ENCODE measurements at regions not wholly inside any gene's neighbourhood (a gene's known extent, or its start where the extent isn't known, plus 50 kb on each side); places are given as distances from the start of the nearest gene placed in this dataset.

GRCh38 chr5:144538845-144539244, 368.2 kb downstream of the KCTD16 start:
- Histone ChIP-seq H3K27ac (replicated peaks) (no peak overlapping the region), H3K4me3 (replicated peaks; ENCODE audit: insufficient read depth, low read length) (no peak overlapping the region), H3K27me3 (ENCODE audit: insufficient read depth, poor library complexity, severe bottlenecking) (peaks cover 2% of the 10 kb centered on the region)
- no peak for TF ChIP-seq POLR2AphosphoS5 (IDR thresholded peaks at IDR 0.05; ENCODE audit: low read depth)
- TF ChIP-seq GABPA (IDR thresholded peaks at IDR 0.05; ENCODE audit: low read depth) = no peak
- TF ChIP-seq CTCF (IDR thresholded peaks at IDR 0.05; ENCODE audit: insufficient read depth, low read length) = no peak
- TF ChIP-seq SPI1 (IDR thresholded peaks at IDR 0.05; ENCODE audit: borderline replicate concordance, low read depth) = no peak
- no peak for TF ChIP-seq REST (IDR thresholded peaks at IDR 0.05; ENCODE audit: insufficient replicate concordance, low read depth)
- no peak for DNase-seq (ENCODE audit: low read depth in 1 of 2, low spot score in 1 of 2)
